GM21423 (cell line): ENCODE measurements at regions not wholly inside any gene's neighbourhood (a gene's known extent, or its start where the extent isn't known, plus 50 kb on each side); places are given as distances from the start of the nearest gene placed in this dataset.

ENCODE experiments used
- ATAC-seq: cut with Tn5 transposase; IDR thresholded peaks from one replicate; pipeline ENCODE4 v1.9.1; 2021; ENCODE audit warnings: mild to moderate bottlenecking, moderate library complexity; ENCODE audit not compliant: unreplicated experiment

DNA sequence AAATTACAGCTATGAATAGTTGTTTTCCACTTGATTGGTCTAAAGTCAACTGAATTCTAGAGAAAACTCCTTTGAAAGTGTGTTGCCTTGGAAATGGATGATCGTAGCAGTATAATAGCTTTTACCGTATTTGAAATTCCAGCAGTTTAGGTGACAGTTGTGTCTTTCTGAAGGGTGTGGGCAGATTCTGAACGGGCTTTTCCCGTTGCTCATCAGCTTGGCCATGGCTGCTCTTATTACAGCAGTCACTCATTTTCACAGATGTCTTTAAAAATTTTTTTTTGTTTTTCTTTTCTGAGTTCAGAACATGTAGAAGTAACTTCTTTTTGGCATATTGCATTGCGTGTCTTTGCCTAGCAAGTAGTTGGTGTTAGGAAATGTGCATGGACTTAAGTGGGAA is 69.6 kb upstream of the SLC4A4 start:
- no peak for ATAC-seq

GRCh38 chr4:71270901-71271300 is 67.9 kb upstream of the SLC4A4 start:
- peak; percentile 41 for ATAC-seq

GRCh38 chr4:71272976-71273375 is 65.8 kb upstream of the SLC4A4 start:
- no peak for ATAC-seq

GRCh38 chr4:71275004-71275403 is 63.8 kb upstream of the SLC4A4 start:
- ATAC-seq: no peak

- peak; percentile 52 for ATAC-seq
Measured at GRCh38 chr4:71275570-71275969, 63.2 kb upstream of the SLC4A4 start.

- no peak for ATAC-seq
Measured at GRCh38 chr4:71277353-71277752, 61.5 kb upstream of the SLC4A4 start.

- ATAC-seq: no peak
Measured at GRCh38 chr4:71283642-71284257, 55.1 kb upstream of the SLC4A4 start.

DNA sequence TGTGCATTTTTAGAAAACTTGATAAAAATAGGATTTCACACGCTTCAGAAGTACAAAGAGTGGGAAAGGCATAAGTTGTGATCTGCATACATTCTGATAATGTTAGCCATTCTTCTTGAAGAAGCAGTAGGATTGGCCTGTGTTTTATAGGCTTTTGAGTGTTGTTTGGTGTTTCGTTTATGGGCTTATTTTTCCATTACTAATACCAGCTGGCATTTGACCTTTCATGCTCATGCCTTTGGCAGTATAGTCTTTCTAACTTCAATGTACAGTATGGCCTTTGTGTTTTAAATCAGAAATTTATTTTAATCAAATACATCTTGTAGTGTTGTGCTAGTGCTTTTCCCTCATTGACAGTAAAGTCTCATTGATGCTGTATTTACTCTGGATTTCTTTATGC is 51.5 kb upstream of the SLC4A4 start:
- ATAC-seq: no peak

DNA sequence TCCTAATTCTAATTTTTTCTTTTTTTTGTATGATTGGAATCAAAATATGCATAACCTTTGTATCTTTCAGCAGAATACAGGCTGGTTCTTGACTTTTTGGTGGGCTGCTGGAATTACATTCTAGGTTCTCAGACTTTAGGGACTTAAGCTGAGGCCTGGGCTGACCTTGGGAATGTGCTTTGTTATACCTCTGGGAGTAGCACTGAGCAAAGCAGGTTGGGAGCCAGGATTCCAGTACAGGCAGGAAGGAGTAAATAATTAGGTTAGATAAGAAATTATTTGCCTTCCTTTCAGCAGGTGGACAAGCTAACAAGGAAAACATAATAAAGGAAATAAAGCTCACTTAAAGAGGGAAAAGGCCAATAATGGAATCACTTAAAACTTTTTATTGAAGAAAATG is 49.9 kb upstream of the SLC4A4 start:
- no peak for ATAC-seq
